CD14-positive monocyte (primary cell): ENCODE measurements at regions not wholly inside any gene's neighbourhood (a gene's known extent, or its start where the extent isn't known, plus 50 kb on each side); places are given as distances from the start of the nearest gene placed in this dataset.

Experiments used
- DNase-seq, 3 donors: peaks; one replicate each; pipeline ENCODE4 v3.0.0-alpha.2; 2011 to 2022
- H2AFZ ChIP-seq: 2 replicates; pipeline ENCODE4 v1.6.0; 2012; ENCODE audit warnings: mild to moderate bottlenecking, low read depth, low read length, inconsistent platforms; ENCODE audit not compliant: insufficient read depth, poor library complexity, severe bottlenecking
- H3K27ac ChIP-seq, 2 donors: 1 replicate in 1 of 2; 2 replicates in 1 of 2; pipeline ENCODE4 v1.5.1; 2012 to 2013; ENCODE audit warnings: low read length in 2 of 2, control low read depth in 1 of 2, inconsistent platforms in 1 of 2, low read depth in 1 of 2, mild to moderate bottlenecking in 1 of 2
- H3K27me3 ChIP-seq, 2 donors: one replicate each; pipeline versions ENCODE4 v1.6.0 to v1.6.1; 2011 to 2013; ENCODE audit warnings: low read length in 2 of 2; ENCODE audit not compliant: control insufficient read depth in 2 of 2, insufficient read depth in 2 of 2
- H3K36me3 ChIP-seq, 2 donors: replicated peaks in 1 of 2; 1 replicate in 1 of 2; 2 replicates in 1 of 2; pipeline versions ENCODE4 v1.5.1 to v1.6.1; 2012 to 2013; ENCODE audit warnings: low read length in 2 of 2, control low read depth in 1 of 2, inconsistent platforms in 1 of 2, mild to moderate bottlenecking in 1 of 2; ENCODE audit not compliant: insufficient read depth in 2 of 2, control insufficient read depth in 1 of 2
- H3K4me1 ChIP-seq, 2 donors: 1 replicate in 1 of 2; 2 replicates in 1 of 2; pipeline versions ENCODE4 v1.5.1 to v1.6.1; 2012 to 2013; ENCODE audit warnings: low read length in 2 of 2, control low read depth in 1 of 2, inconsistent platforms in 1 of 2, mild to moderate bottlenecking in 1 of 2, moderate library complexity in 1 of 2; ENCODE audit not compliant: insufficient read depth in 2 of 2, control insufficient read depth in 1 of 2
- H3K4me2 ChIP-seq: replicated peaks from 2 replicates; pipeline ENCODE3; 2012; ENCODE audit warnings: low read length, moderate library complexity, mild to moderate bottlenecking; ENCODE audit not compliant: poor library complexity, severe bottlenecking; ENCODE audit errors: extremely low read depth
- H3K4me3 ChIP-seq, 3 experiments: fragments of 200-600 bp in 1 of 3; sonication (generic) in 1 of 3; replicated peaks in 1 of 3; 1 replicate in 2 of 3; 2 replicates in 1 of 3; pipeline ENCODE4 v1.5.1; 2011 to 2013; ENCODE audit warnings: low read length in 3 of 3, mild to moderate bottlenecking in 3 of 3, control low read depth in 2 of 3, low read depth in 2 of 3, inconsistent platforms in 1 of 3, moderate library complexity in 1 of 3
- H3K79me2 ChIP-seq: 2 replicates; pipeline ENCODE4 v1.6.0; 2012; ENCODE audit warnings: mild to moderate bottlenecking, control low read depth, inconsistent platforms, low read length, moderate library complexity; ENCODE audit not compliant: insufficient read depth
- H3K9ac ChIP-seq: 2 replicates; pipeline ENCODE4 v1.6.0; 2017; ENCODE audit warnings: low read length, mild to moderate bottlenecking; ENCODE audit not compliant: insufficient read depth, poor library complexity, severe bottlenecking
- H3K9me3 ChIP-seq, 2 donors: replicated peaks in 1 of 2; 1 replicate in 1 of 2; 2 replicates in 1 of 2; pipeline versions ENCODE4 v1.5.1 to v1.6.1; 2012 to 2013; ENCODE audit warnings: low read length in 2 of 2, control low read depth in 1 of 2; ENCODE audit not compliant: control insufficient read depth in 1 of 2, insufficient read depth in 1 of 2
- H4K20me1 ChIP-seq: 2 replicates; pipeline ENCODE4 v1.6.0; 2012; ENCODE audit warnings: mild to moderate bottlenecking, low read length, control low read depth, moderate library complexity; ENCODE audit not compliant: insufficient read depth
- H3K27ac Mint-ChIP-seq, 7 donors: one replicate each; pipeline ENCODE4 v1.8.0; 2020; ENCODE audit warnings: mild to moderate bottlenecking in 7 of 7, mixed read lengths in 7 of 7, moderate library complexity in 6 of 7, inconsistent platforms in 2 of 7
- H3K27me3 Mint-ChIP-seq, 3 donors: one replicate each; pipeline ENCODE4 v1.8.0; 2021 to 2022; ENCODE audit warnings: low read depth in 3 of 3, mild to moderate bottlenecking in 3 of 3, mixed read lengths in 3 of 3, moderate library complexity in 3 of 3, inconsistent platforms in 1 of 3
- H3K36me3 Mint-ChIP-seq, 2 donors: one replicate each; pipeline ENCODE4 v1.8.0; 2020; ENCODE audit warnings: mixed read lengths in 2 of 2, inconsistent platforms in 1 of 2, mild to moderate bottlenecking in 1 of 2
- H3K4me1 Mint-ChIP-seq: one replicate; pipeline ENCODE4 v1.8.0; 2020; ENCODE audit warnings: mild to moderate bottlenecking, mixed read lengths
- H3K4me3 Mint-ChIP-seq, 2 donors: one replicate each; pipeline ENCODE4 v1.8.0; 2020; ENCODE audit warnings: mild to moderate bottlenecking in 2 of 2, mixed read lengths in 2 of 2, moderate library complexity in 1 of 2
- H3K9me3 Mint-ChIP-seq, 7 donors: one replicate each; pipeline ENCODE4 v1.8.0; 2020 to 2022; ENCODE audit warnings: mixed read lengths in 7 of 7, mild to moderate bottlenecking in 6 of 7, moderate library complexity in 6 of 7, inconsistent platforms in 2 of 7
- WGBS: methylation state at CpG from one replicate; pipeline ENCODE4 v1.1.5; 2013; ENCODE audit warnings: missing lambda C conversion rate; ENCODE audit not compliant: insufficient coverage; 5-methylcytosine and 5-hydroxymethylcytosine counted together
- intact Hi-C, 2 donors: fragments of 100-400 bp; cut with micrococcal nuclease; formaldehyde crosslinking; loops; one replicate each; pipeline versions ENCODE4 v1.15.0 to v1.15.1; 2023
- TF ChIP-seq, protein P1 (sequence below): fragments of 200-600 bp; IDR thresholded peaks from one replicate; pipeline ENCODE4 v1.8.0; 2022; ENCODE audit warnings: antibody characterized with exemption, mild to moderate bottlenecking

DNA sequence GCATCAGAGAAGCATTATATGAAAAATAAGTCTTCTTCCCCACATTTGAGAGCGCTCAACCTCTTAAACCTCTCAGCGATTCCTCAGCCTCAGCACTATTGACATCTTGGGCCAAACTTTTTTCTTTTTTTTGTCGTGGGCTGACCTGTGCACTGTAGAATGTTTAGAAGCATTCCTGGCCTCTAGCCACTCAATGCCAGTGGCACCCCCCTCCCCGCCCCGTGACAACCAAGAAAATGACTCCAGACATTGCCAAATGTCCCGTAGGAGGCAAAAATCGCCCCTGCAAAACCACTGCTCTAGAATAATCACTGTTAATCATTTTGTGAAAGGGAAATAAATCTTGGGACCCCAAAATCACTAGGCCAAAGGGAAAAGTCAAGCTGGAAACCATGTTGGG lies 129.1 kb upstream of the BOD1 start:
- TF ChIP-seq, protein P1, sequence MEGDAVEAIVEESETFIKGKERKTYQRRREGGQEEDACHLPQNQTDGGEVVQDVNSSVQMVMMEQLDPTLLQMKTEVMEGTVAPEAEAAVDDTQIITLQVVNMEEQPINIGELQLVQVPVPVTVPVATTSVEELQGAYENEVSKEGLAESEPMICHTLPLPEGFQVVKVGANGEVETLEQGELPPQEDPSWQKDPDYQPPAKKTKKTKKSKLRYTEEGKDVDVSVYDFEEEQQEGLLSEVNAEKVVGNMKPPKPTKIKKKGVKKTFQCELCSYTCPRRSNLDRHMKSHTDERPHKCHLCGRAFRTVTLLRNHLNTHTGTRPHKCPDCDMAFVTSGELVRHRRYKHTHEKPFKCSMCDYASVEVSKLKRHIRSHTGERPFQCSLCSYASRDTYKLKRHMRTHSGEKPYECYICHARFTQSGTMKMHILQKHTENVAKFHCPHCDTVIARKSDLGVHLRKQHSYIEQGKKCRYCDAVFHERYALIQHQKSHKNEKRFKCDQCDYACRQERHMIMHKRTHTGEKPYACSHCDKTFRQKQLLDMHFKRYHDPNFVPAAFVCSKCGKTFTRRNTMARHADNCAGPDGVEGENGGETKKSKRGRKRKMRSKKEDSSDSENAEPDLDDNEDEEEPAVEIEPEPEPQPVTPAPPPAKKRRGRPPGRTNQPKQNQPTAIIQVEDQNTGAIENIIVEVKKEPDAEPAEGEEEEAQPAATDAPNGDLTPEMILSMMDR = no peak
- DNase-seq = no peak
- Histone ChIP-seq H2AFZ (no peak overlapping the region), H4K20me1 (no peaks in the 10 kb centered on the region), H3K9me3 (no peaks in the 10 kb centered on the region), H3K79me2 (no peaks in the 10 kb centered on the region), H3K4me2 (no peak overlapping the region), H3K9ac (no peak overlapping the region), H3K27me3 (no peaks in the 10 kb centered on the region), H3K36me3 (no peaks in the 10 kb centered on the region), H3K4me1 (peaks cover 55% of the 10 kb centered on the region in 2 donors), H3K4me3 (no peak overlapping the region), H3K27ac (no peak overlapping the region)
- H3K4me1 Mint-ChIP-seq = peaks cover 62% of the 10 kb centered on the region
- H3K27me3 Mint-ChIP-seq = peaks cover 0 to 5% (median 0%) of the 10 kb centered on the region in 3 donors
- intact Hi-C loops = no loop called here
- H3K9me3 Mint-ChIP-seq = peaks cover 0 to 2% (median 0%) of the 10 kb centered on the region in 7 donors
- H3K4me3 Mint-ChIP-seq = no peak overlapping the region
- 100% methylated on average over 2 of the region's 7 CpGs for WGBS
- no peak overlapping the region for H3K27ac Mint-ChIP-seq
- no peaks in the 10 kb centered on the region for H3K36me3 Mint-ChIP-seq

DNA sequence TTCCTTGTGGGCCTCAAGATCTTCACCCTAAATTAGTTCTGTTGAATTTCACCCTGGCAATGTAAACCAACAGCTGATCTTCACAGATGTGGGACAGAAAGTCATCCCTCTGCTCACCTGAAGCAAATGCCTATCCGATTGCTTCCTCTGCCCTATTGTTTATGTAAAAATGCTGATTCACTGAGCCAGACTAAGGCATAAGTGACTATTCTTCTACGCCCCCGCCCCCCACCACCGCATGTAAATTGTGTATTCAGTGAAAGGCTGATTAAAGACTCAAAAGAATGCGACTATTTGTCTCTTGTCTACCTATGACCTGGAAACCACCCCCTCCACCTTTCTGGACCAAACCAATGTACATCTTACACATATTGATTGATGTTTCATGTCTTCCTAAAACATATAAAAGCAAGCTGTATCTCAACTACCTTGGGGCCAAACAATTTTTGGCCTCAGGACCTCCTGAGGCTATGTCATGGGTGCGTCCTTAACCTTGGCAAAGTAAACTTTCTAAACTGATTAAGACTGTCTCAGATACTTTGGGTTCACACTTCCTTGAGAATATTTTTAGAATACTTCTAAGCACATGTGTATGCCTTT lies 129.7 kb upstream of the BOD1 start:
- Mint-ChIP-seq H3K27ac (peak overlapping the region in 2 of 7 donors; percentile 41 to 67), H3K36me3 (no peaks in the 10 kb centered on the region), H3K4me1 (peaks cover 62% of the 10 kb centered on the region), H3K4me3 (no peak overlapping the region), H3K9me3 (peaks cover 0 to 2% (median 0%) of the 10 kb centered on the region in 7 donors), H3K27me3 (no peaks in the 10 kb centered on the region)
- Histone ChIP-seq H3K4me1 (peaks cover 55 to 57% of the 10 kb centered on the region in 2 donors), H3K27me3 (no peaks in the 10 kb centered on the region), H4K20me1 (no peaks in the 10 kb centered on the region), H3K4me2 (no peak overlapping the region), H3K27ac (no peak overlapping the region), H3K4me3 (no peak overlapping the region), H3K79me2 (no peaks in the 10 kb centered on the region), H3K36me3 (no peaks in the 10 kb centered on the region), H3K9ac (no peak overlapping the region), H3K9me3 (no peaks in the 10 kb centered on the region), H2AFZ (no peak overlapping the region)
- TF ChIP-seq, protein P1 = no peak
- no peak for DNase-seq
- intact Hi-C loops = no loop called here
- WGBS = 81% methylated on average over 3 of the region's 6 CpGs
